ENCODE measurements at regions not wholly inside any gene's neighbourhood (a gene's known extent, or its start where the extent isn't known, plus 50 kb on each side); places are given as distances from the start of the nearest gene placed in this dataset.
"Not testable (repeated sequence)": the region's sequence is repeated elsewhere in the genome, so short reads cannot be mapped to it uniquely, and the experiment has no call there.

DNA sequence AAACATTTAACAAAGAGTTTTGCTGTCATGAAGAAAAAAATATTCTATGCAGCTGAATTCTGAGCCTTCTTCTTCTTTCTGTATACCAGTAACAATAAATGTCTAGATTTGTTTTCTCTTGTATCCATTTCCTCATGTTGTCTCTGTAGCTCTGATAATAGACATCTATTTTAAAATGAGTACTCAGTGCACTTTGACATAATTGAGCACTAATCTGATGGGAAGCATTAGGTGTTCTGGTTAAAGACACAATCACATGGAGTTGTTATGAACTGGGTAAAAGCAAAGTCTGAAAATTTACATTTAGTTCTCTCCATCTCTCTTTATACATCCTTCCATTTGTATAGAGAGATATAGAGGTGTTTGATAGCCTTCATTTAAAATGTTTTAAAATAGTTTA lies 230.0 kb downstream of the BCHE start (continued):
- TF ChIP-seq, protein P1, sequence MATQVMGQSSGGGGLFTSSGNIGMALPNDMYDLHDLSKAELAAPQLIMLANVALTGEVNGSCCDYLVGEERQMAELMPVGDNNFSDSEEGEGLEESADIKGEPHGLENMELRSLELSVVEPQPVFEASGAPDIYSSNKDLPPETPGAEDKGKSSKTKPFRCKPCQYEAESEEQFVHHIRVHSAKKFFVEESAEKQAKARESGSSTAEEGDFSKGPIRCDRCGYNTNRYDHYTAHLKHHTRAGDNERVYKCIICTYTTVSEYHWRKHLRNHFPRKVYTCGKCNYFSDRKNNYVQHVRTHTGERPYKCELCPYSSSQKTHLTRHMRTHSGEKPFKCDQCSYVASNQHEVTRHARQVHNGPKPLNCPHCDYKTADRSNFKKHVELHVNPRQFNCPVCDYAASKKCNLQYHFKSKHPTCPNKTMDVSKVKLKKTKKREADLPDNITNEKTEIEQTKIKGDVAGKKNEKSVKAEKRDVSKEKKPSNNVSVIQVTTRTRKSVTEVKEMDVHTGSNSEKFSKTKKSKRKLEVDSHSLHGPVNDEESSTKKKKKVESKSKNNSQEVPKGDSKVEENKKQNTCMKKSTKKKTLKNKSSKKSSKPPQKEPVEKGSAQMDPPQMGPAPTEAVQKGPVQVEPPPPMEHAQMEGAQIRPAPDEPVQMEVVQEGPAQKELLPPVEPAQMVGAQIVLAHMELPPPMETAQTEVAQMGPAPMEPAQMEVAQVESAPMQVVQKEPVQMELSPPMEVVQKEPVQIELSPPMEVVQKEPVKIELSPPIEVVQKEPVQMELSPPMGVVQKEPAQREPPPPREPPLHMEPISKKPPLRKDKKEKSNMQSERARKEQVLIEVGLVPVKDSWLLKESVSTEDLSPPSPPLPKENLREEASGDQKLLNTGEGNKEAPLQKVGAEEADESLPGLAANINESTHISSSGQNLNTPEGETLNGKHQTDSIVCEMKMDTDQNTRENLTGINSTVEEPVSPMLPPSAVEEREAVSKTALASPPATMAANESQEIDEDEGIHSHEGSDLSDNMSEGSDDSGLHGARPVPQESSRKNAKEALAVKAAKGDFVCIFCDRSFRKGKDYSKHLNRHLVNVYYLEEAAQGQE (IDR thresholded peaks at IDR 0.05; ENCODE audit: low read depth, low read length): no peak
- TF ChIP-seq CHD4 (IDR thresholded peaks at IDR 0.05) (no peak), PAX8 (IDR thresholded peaks at IDR 0.05) (no peak)
- TF ChIP-seq, protein P2, sequence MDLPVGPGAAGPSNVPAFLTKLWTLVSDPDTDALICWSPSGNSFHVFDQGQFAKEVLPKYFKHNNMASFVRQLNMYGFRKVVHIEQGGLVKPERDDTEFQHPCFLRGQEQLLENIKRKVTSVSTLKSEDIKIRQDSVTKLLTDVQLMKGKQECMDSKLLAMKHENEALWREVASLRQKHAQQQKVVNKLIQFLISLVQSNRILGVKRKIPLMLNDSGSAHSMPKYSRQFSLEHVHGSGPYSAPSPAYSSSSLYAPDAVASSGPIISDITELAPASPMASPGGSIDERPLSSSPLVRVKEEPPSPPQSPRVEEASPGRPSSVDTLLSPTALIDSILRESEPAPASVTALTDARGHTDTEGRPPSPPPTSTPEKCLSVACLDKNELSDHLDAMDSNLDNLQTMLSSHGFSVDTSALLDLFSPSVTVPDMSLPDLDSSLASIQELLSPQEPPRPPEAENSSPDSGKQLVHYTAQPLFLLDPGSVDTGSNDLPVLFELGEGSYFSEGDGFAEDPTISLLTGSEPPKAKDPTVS (IDR thresholded peaks at IDR 0.05; ENCODE audit: low read depth, low read length): no peak

DNA sequence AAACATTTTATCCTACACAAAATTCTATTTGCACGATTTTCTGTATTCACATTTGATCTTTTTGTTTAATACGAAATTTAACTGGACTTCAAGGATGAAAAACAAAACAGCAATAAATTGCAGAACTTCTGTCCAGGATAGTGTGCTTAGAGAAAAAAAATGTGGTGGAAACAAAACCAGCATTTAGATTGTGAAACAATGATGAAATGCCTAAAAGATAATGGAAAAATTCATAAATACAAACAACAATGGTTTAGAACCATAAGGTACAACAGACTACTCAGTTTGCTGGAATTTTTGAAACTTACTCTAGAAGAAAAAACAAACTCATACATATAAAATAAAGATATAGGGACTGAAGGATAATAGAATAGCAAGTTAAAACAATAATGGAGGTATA lies 234.0 kb downstream of the BCHE start:
- no peak overlapping the region for H3K27ac ChIP-seq (ENCODE audit: control insufficient read depth, insufficient read depth)
- intact Hi-C loops (cut with micrococcal nuclease; ENCODE audit: unreplicated experiment) (no loop called here), in situ Hi-C loops (cut with MboI) (no loop called here)
- no peaks in the 10 kb centered on the region for H3K9me3 ChIP-seq (replicated peaks; ENCODE audit: control insufficient read depth, insufficient read depth, low read length)
- H3K4me2 ChIP-seq (ENCODE audit: control insufficient read depth, insufficient read depth): no peak overlapping the region
- no peaks in the 10 kb centered on the region for H3K27me3 ChIP-seq (replicated peaks in 1 of 2; ENCODE audit: control insufficient read depth in 2 of 2, insufficient read depth in 2 of 2, low read length in 1 of 2)
- CTCF ChIA-PET: interaction anchor here (1.0 kb wide), 1 partner anchor 13 kb away, joined by 3 read pairs; no protein-coding TSS in a partner anchor
- FAIRE-seq (no peak), ATAC-seq (no peak), DNase-seq (ENCODE audit: low read depth, low spot score) (no peak)
- no peak overlapping the region for H3K9ac ChIP-seq (ENCODE audit: control insufficient read depth, insufficient read depth, low read length)
- H4K20me1 ChIP-seq (ENCODE audit: control insufficient read depth, insufficient read depth): no peaks in the 10 kb centered on the region
- no peaks in the 10 kb centered on the region for H3K79me2 ChIP-seq (ENCODE audit: control insufficient read depth, insufficient read depth, low read length)
- no peak overlapping the region for H2AFZ ChIP-seq (ENCODE audit: control insufficient read depth, low read depth, low read length)
- H3K4me1 ChIP-seq (ENCODE audit: control insufficient read depth, insufficient read depth, low read length): no peaks in the 10 kb centered on the region
- 15% methylated on average over 2 of the region's 2 CpGs for WGBS (ENCODE audit: insufficient coverage, insufficient replicate concordance, low lambda C conversion rate, missing lambda C conversion rate)
- TF ChIP-seq CREM (IDR thresholded peaks at IDR 0.05; ENCODE audit: low read depth): no peak
- TF ChIP-seq, protein P3, sequence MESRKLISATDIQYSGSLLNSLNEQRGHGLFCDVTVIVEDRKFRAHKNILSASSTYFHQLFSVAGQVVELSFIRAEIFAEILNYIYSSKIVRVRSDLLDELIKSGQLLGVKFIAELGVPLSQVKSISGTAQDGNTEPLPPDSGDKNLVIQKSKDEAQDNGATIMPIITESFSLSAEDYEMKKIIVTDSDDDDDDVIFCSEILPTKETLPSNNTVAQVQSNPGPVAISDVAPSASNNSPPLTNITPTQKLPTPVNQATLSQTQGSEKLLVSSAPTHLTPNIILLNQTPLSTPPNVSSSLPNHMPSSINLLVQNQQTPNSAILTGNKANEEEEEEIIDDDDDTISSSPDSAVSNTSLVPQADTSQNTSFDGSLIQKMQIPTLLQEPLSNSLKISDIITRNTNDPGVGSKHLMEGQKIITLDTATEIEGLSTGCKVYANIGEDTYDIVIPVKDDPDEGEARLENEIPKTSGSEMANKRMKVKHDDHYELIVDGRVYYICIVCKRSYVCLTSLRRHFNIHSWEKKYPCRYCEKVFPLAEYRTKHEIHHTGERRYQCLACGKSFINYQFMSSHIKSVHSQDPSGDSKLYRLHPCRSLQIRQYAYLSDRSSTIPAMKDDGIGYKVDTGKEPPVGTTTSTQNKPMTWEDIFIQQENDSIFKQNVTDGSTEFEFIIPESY (IDR thresholded peaks at IDR 0.05): no peak
- no peak for TF ChIP-seq NFYB (IDR thresholded peaks at IDR 0.05; ENCODE audit: insufficient read depth, low read depth, low read length)
- TF ChIP-seq, protein P4, sequence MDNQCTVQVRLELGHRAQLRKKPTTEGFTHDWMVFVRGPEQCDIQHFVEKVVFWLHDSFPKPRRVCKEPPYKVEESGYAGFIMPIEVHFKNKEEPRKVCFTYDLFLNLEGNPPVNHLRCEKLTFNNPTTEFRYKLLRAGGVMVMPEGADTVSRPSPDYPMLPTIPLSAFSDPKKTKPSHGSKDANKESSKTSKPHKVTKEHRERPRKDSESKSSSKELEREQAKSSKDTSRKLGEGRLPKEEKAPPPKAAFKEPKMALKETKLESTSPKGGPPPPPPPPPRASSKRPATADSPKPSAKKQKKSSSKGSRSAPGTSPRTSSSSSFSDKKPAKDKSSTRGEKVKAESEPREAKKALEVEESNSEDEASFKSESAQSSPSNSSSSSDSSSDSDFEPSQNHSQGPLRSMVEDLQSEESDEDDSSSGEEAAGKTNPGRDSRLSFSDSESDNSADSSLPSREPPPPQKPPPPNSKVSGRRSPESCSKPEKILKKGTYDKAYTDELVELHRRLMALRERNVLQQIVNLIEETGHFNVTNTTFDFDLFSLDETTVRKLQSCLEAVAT (IDR thresholded peaks at IDR 0.05): no peak
- SMC1A ChIA-PET (ENCODE audit: uncharacterized antibody, unreplicated experiment): interaction anchor here (1.0 kb wide), 2 partner anchors 10 to 21 kb away, joined by 3 read pairs; no protein-coding TSS in a partner anchor
- no peaks in the 10 kb centered on the region for H3K36me3 ChIP-seq (ENCODE audit: control insufficient read depth in 2 of 2, insufficient read depth in 2 of 2, low read length in 1 of 2)
- no peak overlapping the region for H3K4me3 ChIP-seq
- BruUV-seq (replicated peaks): no TSS peak
- RAD21 ChIA-PET (ENCODE audit: unreplicated experiment): no interaction called here
- POLR2A ChIA-PET: no interaction called here

DNA sequence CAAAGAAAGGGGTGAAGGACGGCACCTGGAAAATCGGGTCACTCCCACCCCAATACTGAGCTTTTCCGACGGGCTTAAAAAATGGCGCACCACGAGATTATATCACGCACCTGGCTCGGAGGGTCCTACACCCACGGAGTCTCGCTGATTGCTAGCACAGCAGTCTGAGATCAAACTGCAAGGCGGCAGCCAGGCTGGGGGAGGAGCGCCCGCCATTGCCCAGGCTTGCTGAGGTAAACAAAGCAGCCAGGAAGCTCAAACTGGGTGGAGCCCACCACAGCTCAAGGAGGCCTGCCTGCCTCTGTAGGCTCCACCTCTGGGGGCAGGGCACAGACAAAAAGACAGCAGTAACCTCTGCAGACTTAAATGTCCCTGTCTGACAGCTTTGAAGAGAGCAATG lies 264.7 kb downstream of the BCHE start:
- POLR2A ChIA-PET; H3K27me3 ChIP-seq (replicated peaks in 1 of 2; ENCODE audit: control insufficient read depth in 2 of 2, insufficient read depth in 2 of 2, low read length in 1 of 2); H3K36me3 ChIP-seq (ENCODE audit: control insufficient read depth in 2 of 2, insufficient read depth in 2 of 2, low read length in 1 of 2); H3K79me2 ChIP-seq (ENCODE audit: control insufficient read depth, insufficient read depth, low read length); RAD21 ChIA-PET (ENCODE audit: unreplicated experiment); intact Hi-C loops (cut with micrococcal nuclease; ENCODE audit: unreplicated experiment); H3K4me2 ChIP-seq (ENCODE audit: control insufficient read depth, insufficient read depth); H4K20me1 ChIP-seq (ENCODE audit: control insufficient read depth, insufficient read depth); in situ Hi-C loops (cut with MboI); DNase-seq (ENCODE audit: low read depth, low spot score); SMC1A ChIA-PET (ENCODE audit: uncharacterized antibody, unreplicated experiment); H3K9ac ChIP-seq (ENCODE audit: control insufficient read depth, insufficient read depth, low read length); H3K27ac ChIP-seq (ENCODE audit: control insufficient read depth, insufficient read depth); H3K4me1 ChIP-seq (ENCODE audit: control insufficient read depth, insufficient read depth, low read length); H3K9me3 ChIP-seq (replicated peaks; ENCODE audit: control insufficient read depth, insufficient read depth, low read length); H2AFZ ChIP-seq (ENCODE audit: control insufficient read depth, low read depth, low read length); H3K4me3 ChIP-seq; FAIRE-seq; CTCF ChIA-PET; BruUV-seq (replicated peaks); ATAC-seq: not testable (repeated sequence)
- 47% methylated on average over 9 of the region's 13 CpGs for WGBS (ENCODE audit: insufficient coverage, insufficient replicate concordance, low lambda C conversion rate, missing lambda C conversion rate)

Data from GM12878 (cell line).